GM23338 (cell line): ENCODE measurements at regions not wholly inside any gene's neighbourhood (a gene's known extent, or its start where the extent isn't known, plus 50 kb on each side); places are given as distances from the start of the nearest gene placed in this dataset.

Source experiments
- CREB1 ChIP-seq: fragments of 250-450 bp; sonication (Bioruptor Pico); IDR thresholded peaks from 2 replicates; pipeline ENCODE4 v1.5.0; 2020; ENCODE audit warnings: low read depth, mild to moderate bottlenecking, moderate library complexity
- EZH2 ChIP-seq: fragments of 200-600 bp; sonication (generic); IDR thresholded peaks from one replicate; pipeline ENCODE4 v1.8.0; 2017; ENCODE audit warnings: antibody characterized with exemption, mild to moderate bottlenecking, low read depth; ENCODE audit not compliant: unreplicated experiment
- EZH2phosphoT487 ChIP-seq: fragments of 200-600 bp; sonication (generic); IDR thresholded peaks from one replicate; pipeline ENCODE4 v1.8.1; 2018; ENCODE audit warnings: antibody characterized with exemption; ENCODE audit not compliant: unreplicated experiment
- JUNB ChIP-seq: IDR thresholded peaks from one replicate; pipeline ENCODE4 v1.6.1; 2016; ENCODE audit warnings: antibody characterized with exemption; ENCODE audit not compliant: unreplicated experiment
- NANOG ChIP-seq: IDR thresholded peaks from 2 replicates; pipeline ENCODE4 v1.6.1; 2016; ENCODE audit warnings: antibody characterized with exemption, borderline replicate concordance
- POLR2AphosphoS5 ChIP-seq: IDR thresholded peaks from 2 replicates; pipeline ENCODE4 v1.6.1; 2016; ENCODE audit warnings: antibody characterized with exemption, low read depth
- STAT1 ChIP-seq: IDR thresholded peaks from one replicate; pipeline ENCODE4 v1.6.1; 2016; ENCODE audit warnings: antibody characterized with exemption; ENCODE audit not compliant: unreplicated experiment
- ZNF114 ChIP-seq: fragments of 250-450 bp; sonication (Bioruptor Pico); IDR thresholded peaks from 2 replicates; pipeline ENCODE4 v1.5.0; 2020; ENCODE audit warnings: mild to moderate bottlenecking, moderate library complexity
- ZNF331 ChIP-seq: fragments of 250-450 bp; sonication (Bioruptor Pico); IDR thresholded peaks from 2 replicates; pipeline ENCODE4 v1.5.0; 2020; ENCODE audit warnings: low read depth, mild to moderate bottlenecking, moderate library complexity
- TF ChIP-seq, protein P1 (sequence below), 2 experiments: fragments of 200-600 bp in 1 of 2; sonication (generic) in 1 of 2; conservative IDR thresholded peaks; 2 replicates each; pipeline versions ENCODE4 v1.5.1 to v1.6.1; 2016 to 2017; ENCODE audit warnings: antibody characterized with exemption in 2 of 2, low read depth in 2 of 2, mild to moderate bottlenecking in 2 of 2, moderate library complexity in 1 of 2
- TF ChIP-seq, protein P2 (sequence below): fragments of 250-450 bp; sonication (Bioruptor Pico); IDR thresholded peaks from 2 replicates; pipeline ENCODE4 v1.5.0; 2020; ENCODE audit warnings: mild to moderate bottlenecking, moderate library complexity
- TF ChIP-seq, protein P3 (sequence below): IDR thresholded peaks from one replicate; pipeline ENCODE4 v1.6.1; 2018; ENCODE audit warnings: antibody characterized with exemption; ENCODE audit not compliant: unreplicated experiment
- TF ChIP-seq, protein P4 (sequence below): IDR thresholded peaks from 2 replicates; pipeline ENCODE4 v1.6.1; 2016; ENCODE audit warnings: antibody characterized with exemption

DNA sequence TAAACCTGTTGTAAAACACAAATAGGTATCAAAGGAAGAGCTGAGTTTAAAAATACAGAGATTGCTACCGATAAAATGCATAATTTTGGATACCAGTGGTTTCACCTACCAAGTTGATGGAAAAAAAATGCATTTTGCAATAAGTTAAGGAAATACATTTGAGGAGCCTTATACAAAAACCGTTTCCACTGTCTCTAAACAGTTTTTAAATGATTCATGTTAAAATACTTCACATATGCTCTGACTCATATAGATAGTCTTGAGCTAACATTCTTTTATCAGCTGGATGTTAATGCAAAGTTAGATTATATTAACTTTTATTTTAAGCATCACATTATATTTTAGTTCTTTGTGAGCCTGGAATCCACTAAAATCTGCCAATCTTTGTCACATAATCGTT is 50.6 kb upstream of the ANKRD17 start:
- TF ChIP-seq, protein P1, sequence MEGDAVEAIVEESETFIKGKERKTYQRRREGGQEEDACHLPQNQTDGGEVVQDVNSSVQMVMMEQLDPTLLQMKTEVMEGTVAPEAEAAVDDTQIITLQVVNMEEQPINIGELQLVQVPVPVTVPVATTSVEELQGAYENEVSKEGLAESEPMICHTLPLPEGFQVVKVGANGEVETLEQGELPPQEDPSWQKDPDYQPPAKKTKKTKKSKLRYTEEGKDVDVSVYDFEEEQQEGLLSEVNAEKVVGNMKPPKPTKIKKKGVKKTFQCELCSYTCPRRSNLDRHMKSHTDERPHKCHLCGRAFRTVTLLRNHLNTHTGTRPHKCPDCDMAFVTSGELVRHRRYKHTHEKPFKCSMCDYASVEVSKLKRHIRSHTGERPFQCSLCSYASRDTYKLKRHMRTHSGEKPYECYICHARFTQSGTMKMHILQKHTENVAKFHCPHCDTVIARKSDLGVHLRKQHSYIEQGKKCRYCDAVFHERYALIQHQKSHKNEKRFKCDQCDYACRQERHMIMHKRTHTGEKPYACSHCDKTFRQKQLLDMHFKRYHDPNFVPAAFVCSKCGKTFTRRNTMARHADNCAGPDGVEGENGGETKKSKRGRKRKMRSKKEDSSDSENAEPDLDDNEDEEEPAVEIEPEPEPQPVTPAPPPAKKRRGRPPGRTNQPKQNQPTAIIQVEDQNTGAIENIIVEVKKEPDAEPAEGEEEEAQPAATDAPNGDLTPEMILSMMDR (conservative IDR thresholded peaks at IDR 0.05; ENCODE audit: low read depth in 2 of 2): no peak
- TF ChIP-seq POLR2AphosphoS5 (no peak), EZH2 (no peak), EZH2phosphoT487 (no peak), JUNB (no peak), CREB1 (no peak), STAT1 (no peak), ZNF331 (no peak), ZNF114 (CRISPR knock-in tag) (no peak), NANOG (no peak)
- TF ChIP-seq, protein P2, sequence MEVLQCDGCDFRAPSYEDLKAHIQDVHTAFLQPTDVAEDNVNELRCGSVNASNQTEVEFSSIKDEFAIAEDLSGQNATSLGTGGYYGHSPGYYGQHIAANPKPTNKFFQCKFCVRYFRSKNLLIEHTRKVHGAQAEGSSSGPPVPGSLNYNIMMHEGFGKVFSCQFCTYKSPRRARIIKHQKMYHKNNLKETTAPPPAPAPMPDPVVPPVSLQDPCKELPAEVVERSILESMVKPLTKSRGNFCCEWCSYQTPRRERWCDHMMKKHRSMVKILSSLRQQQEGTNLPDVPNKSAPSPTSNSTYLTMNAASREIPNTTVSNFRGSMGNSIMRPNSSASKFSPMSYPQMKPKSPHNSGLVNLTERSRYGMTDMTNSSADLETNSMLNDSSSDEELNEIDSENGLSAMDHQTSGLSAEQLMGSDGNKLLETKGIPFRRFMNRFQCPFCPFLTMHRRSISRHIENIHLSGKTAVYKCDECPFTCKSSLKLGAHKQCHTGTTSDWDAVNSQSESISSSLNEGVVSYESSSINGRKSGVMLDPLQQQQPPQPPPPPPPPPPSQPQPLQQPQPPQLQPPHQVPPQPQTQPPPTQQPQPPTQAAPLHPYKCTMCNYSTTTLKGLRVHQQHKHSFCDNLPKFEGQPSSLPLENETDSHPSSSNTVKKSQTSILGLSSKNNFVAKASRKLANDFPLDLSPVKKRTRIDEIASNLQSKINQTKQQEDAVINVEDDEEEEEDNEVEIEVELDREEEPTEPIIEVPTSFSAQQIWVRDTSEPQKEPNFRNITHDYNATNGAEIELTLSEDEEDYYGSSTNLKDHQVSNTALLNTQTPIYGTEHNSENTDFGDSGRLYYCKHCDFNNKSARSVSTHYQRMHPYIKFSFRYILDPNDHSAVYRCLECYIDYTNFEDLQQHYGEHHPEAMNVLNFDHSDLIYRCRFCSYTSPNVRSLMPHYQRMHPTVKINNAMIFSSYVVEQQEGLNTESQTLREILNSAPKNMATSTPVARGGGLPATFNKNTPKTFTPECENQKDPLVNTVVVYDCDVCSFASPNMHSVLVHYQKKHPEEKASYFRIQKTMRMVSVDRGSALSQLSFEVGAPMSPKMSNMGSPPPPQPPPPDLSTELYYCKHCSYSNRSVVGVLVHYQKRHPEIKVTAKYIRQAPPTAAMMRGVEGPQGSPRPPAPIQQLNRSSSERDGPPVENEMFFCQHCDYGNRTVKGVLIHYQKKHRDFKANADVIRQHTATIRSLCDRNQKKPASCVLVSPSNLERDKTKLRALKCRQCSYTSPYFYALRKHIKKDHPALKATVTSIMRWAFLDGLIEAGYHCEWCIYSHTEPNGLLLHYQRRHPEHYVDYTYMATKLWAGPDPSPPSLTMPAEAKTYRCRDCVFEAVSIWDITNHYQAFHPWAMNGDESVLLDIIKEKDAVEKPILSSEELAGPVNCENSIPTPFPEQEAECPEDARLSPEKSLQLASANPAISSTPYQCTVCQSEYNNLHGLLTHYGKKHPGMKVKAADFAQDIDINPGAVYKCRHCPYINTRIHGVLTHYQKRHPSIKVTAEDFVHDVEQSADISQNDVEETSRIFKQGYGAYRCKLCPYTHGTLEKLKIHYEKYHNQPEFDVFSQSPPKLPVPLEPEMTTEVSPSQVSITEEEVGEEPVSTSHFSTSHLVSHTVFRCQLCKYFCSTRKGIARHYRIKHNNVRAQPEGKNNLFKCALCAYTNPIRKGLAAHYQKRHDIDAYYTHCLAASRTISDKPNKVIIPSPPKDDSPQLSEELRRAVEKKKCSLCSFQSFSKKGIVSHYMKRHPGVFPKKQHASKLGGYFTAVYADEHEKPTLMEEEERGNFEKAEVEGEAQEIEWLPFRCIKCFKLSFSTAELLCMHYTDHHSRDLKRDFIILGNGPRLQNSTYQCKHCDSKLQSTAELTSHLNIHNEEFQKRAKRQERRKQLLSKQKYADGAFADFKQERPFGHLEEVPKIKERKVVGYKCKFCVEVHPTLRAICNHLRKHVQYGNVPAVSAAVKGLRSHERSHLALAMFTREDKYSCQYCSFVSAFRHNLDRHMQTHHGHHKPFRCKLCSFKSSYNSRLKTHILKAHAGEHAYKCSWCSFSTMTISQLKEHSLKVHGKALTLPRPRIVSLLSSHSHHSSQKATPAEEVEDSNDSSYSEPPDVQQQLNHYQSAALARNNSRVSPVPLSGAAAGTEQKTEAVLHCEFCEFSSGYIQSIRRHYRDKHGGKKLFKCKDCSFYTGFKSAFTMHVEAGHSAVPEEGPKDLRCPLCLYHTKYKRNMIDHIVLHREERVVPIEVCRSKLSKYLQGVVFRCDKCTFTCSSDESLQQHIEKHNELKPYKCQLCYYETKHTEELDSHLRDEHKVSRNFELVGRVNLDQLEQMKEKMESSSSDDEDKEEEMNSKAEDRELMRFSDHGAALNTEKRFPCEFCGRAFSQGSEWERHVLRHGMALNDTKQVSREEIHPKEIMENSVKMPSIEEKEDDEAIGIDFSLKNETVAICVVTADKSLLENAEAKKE (CRISPR knock-in tag): no peak
- TF ChIP-seq, protein P3, sequence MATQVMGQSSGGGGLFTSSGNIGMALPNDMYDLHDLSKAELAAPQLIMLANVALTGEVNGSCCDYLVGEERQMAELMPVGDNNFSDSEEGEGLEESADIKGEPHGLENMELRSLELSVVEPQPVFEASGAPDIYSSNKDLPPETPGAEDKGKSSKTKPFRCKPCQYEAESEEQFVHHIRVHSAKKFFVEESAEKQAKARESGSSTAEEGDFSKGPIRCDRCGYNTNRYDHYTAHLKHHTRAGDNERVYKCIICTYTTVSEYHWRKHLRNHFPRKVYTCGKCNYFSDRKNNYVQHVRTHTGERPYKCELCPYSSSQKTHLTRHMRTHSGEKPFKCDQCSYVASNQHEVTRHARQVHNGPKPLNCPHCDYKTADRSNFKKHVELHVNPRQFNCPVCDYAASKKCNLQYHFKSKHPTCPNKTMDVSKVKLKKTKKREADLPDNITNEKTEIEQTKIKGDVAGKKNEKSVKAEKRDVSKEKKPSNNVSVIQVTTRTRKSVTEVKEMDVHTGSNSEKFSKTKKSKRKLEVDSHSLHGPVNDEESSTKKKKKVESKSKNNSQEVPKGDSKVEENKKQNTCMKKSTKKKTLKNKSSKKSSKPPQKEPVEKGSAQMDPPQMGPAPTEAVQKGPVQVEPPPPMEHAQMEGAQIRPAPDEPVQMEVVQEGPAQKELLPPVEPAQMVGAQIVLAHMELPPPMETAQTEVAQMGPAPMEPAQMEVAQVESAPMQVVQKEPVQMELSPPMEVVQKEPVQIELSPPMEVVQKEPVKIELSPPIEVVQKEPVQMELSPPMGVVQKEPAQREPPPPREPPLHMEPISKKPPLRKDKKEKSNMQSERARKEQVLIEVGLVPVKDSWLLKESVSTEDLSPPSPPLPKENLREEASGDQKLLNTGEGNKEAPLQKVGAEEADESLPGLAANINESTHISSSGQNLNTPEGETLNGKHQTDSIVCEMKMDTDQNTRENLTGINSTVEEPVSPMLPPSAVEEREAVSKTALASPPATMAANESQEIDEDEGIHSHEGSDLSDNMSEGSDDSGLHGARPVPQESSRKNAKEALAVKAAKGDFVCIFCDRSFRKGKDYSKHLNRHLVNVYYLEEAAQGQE: no peak
- TF ChIP-seq, protein P4, sequence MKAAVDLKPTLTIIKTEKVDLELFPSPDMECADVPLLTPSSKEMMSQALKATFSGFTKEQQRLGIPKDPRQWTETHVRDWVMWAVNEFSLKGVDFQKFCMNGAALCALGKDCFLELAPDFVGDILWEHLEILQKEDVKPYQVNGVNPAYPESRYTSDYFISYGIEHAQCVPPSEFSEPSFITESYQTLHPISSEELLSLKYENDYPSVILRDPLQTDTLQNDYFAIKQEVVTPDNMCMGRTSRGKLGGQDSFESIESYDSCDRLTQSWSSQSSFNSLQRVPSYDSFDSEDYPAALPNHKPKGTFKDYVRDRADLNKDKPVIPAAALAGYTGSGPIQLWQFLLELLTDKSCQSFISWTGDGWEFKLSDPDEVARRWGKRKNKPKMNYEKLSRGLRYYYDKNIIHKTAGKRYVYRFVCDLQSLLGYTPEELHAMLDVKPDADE: no peak
